ENCODE measurements at regions not wholly inside any gene's neighbourhood (a gene's known extent, or its start where the extent isn't known, plus 50 kb on each side); places are given as distances from the start of the nearest gene placed in this dataset.

GRCh38 chr5:179484761-179485160 is 65.6 kb upstream of the RUFY1 start:
- no peak for TF ChIP-seq CTCF (IDR thresholded peaks at IDR 0.05)
- Histone ChIP-seq H3K36me3 (replicated peaks in 1 of 2; ENCODE audit: control insufficient read depth in 1 of 2, insufficient read depth in 2 of 2, low read length in 2 of 2) (no peaks in the 10 kb centered on the region), H3K27ac (ENCODE audit: low read depth in 1 of 2, low read length in 2 of 2) (no peak overlapping the region), H4K20me1 (ENCODE audit: insufficient read depth, low read length) (no peaks in the 10 kb centered on the region), H3K4me3 (replicated peaks in 1 of 3; ENCODE audit: low read depth in 2 of 3, low read length in 3 of 3) (no peak overlapping the region), H3K4me2 (replicated peaks; ENCODE audit: extremely low read depth, low read length, poor library complexity, severe bottlenecking) (no peak overlapping the region), H3K79me2 (ENCODE audit: insufficient read depth, low read length) (no peaks in the 10 kb centered on the region), H3K9me3 (replicated peaks in 1 of 2; ENCODE audit: control insufficient read depth in 1 of 2, insufficient read depth in 1 of 2, low read length in 2 of 2) (peaks cover 0 to 6% of the 10 kb centered on the region in 2 donors), H3K27me3 (ENCODE audit: control insufficient read depth in 2 of 2, insufficient read depth in 2 of 2, low read length in 2 of 2) (no peaks in the 10 kb centered on the region), H3K4me1 (ENCODE audit: control insufficient read depth in 1 of 2, insufficient read depth in 2 of 2, low read length in 2 of 2) (peaks cover 0 to 3% of the 10 kb centered on the region in 2 donors), H2AFZ (ENCODE audit: insufficient read depth, low read depth, low read length, poor library complexity, severe bottlenecking) (no peak overlapping the region), H3K9ac (ENCODE audit: insufficient read depth, low read length, poor library complexity, severe bottlenecking) (no peak overlapping the region)
- Mint-ChIP-seq H3K4me3 (no peak overlapping the region), H3K9me3 (peaks cover 1 to 10% (median 3%) of the 10 kb centered on the region in 7 donors), H3K27me3 (ENCODE audit: low read depth in 3 of 3) (peaks cover 3 to 7% (median 6%) of the 10 kb centered on the region in 3 donors), H3K36me3 (no peaks in the 10 kb centered on the region), H3K27ac (peak overlapping the region in 1 of 7 donors; percentile 42), H3K4me1 (peaks cover 6% of the 10 kb centered on the region)
- intact Hi-C loops (cut with micrococcal nuclease) = no loop called here
- 97% methylated on average over 4 of the region's 7 CpGs for WGBS (ENCODE audit: insufficient coverage)
- no peak for DNase-seq

DNA sequence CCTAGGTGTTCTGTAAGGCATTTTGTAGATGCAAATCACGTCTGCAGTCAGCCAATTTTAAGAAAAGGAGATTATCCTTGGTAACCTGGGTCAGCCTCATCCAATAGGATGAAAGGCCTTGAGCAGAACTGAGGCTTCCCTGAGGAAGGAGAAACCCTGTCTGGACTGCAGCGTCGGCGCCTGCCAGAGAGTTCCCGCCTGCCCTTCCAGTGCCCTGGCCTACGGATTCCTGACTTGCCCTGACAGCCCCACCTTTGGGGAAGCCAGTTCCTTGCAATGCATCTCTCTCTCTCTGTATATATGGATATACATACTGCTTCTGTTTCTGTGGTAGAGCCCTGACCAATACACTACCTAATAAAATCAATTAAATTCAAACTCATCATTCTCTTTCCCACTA is 66.2 kb upstream of the RUFY1 start:
- Histone ChIP-seq H2AFZ (ENCODE audit: insufficient read depth, low read depth, low read length, poor library complexity, severe bottlenecking) (no peak overlapping the region), H3K9me3 (replicated peaks in 1 of 2; ENCODE audit: control insufficient read depth in 1 of 2, insufficient read depth in 1 of 2, low read length in 2 of 2) (peaks cover 0 to 6% of the 10 kb centered on the region in 2 donors), H3K4me1 (ENCODE audit: control insufficient read depth in 1 of 2, insufficient read depth in 2 of 2, low read length in 2 of 2) (peaks cover 0 to 3% of the 10 kb centered on the region in 2 donors), H3K27ac (ENCODE audit: low read depth in 1 of 2, low read length in 2 of 2) (no peak overlapping the region), H4K20me1 (ENCODE audit: insufficient read depth, low read length) (no peaks in the 10 kb centered on the region), H3K4me3 (replicated peaks in 1 of 3; ENCODE audit: low read depth in 2 of 3, low read length in 3 of 3) (no peak overlapping the region), H3K9ac (ENCODE audit: insufficient read depth, low read length, poor library complexity, severe bottlenecking) (no peak overlapping the region), H3K36me3 (replicated peaks in 1 of 2; ENCODE audit: control insufficient read depth in 1 of 2, insufficient read depth in 2 of 2, low read length in 2 of 2) (no peaks in the 10 kb centered on the region), H3K79me2 (ENCODE audit: insufficient read depth, low read length) (no peaks in the 10 kb centered on the region), H3K4me2 (replicated peaks; ENCODE audit: extremely low read depth, low read length, poor library complexity, severe bottlenecking) (no peak overlapping the region), H3K27me3 (ENCODE audit: control insufficient read depth in 2 of 2, insufficient read depth in 2 of 2, low read length in 2 of 2) (no peaks in the 10 kb centered on the region)
- peaks cover 4% of the 10 kb centered on the region for H3K4me1 Mint-ChIP-seq
- H3K27me3 Mint-ChIP-seq (ENCODE audit: low read depth in 3 of 3) = peaks cover 3 to 6% (median 4%) of the 10 kb centered on the region in 3 donors
- no peak overlapping the region for H3K27ac Mint-ChIP-seq
- H3K36me3 Mint-ChIP-seq = no peaks in the 10 kb centered on the region
- DNase-seq = no peak
- H3K4me3 Mint-ChIP-seq = no peak overlapping the region
- H3K9me3 Mint-ChIP-seq = peaks cover 2 to 12% (median 5%) of the 10 kb centered on the region in 7 donors
- TF ChIP-seq CTCF (IDR thresholded peaks at IDR 0.05) = no peak
- intact Hi-C loops (cut with micrococcal nuclease) = no loop called here
- 60% methylated on average over 1 of the region's 6 CpGs for WGBS (ENCODE audit: insufficient coverage)

All from CD14-positive monocyte (primary cell).